GM12891 (cell line): ENCODE measurements at regions not wholly inside any gene's neighbourhood (a gene's known extent, or its start where the extent isn't known, plus 50 kb on each side); places are given as distances from the start of the nearest gene placed in this dataset.

Source experiments
- POLR2A ChIP-seq: IDR thresholded peaks from 2 replicates; pipeline ENCODE4 v1.6.1; 2011; ENCODE audit warnings: low read depth, low read length, control low read depth
- POLR2AphosphoS5 ChIP-seq: IDR thresholded peaks from 2 replicates; pipeline ENCODE4 v1.6.1; 2011; ENCODE audit warnings: low read depth, low read length, control low read depth
- POU2F2 ChIP-seq: IDR thresholded peaks from 2 replicates; pipeline ENCODE4 v1.6.1; 2011; ENCODE audit warnings: low read depth, mild to moderate bottlenecking, control low read depth, low read length, moderate library complexity
- SPI1 ChIP-seq: IDR thresholded peaks from 2 replicates; pipeline ENCODE4 v1.6.1; 2011; ENCODE audit warnings: low read depth, low read length, control low read depth
- TAF1 ChIP-seq: IDR thresholded peaks from 2 replicates; pipeline ENCODE4 v1.6.1; 2011; ENCODE audit warnings: low read depth, low read length, control low read depth

DNA sequence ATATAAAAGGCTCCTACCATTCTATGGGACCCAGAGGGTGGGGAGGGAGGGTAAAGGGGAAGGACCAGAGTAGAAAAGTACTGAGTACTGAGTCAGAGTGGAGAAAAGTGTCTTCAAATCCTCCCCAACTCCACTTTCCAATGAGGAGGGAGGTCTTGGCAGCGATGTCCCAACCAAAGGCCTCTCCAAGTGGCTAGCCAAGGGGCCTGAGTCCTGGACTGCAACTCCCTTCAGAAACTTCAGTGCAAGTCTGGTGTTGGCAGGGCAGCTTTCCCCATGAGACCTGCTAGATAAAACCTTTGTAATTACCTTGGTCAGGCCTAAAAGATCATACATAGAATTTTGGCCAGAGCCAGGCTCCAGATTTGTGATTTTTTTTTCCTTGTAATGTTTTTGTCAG lies 111.3 kb upstream of the TNPO1 start:
- no peak for TF ChIP-seq TAF1
- TF ChIP-seq POLR2A: no peak
- no peak for TF ChIP-seq POLR2AphosphoS5
- TF ChIP-seq POU2F2: no peak
- TF ChIP-seq SPI1: no peak
